ENCODE measurements at regions not wholly inside any gene's neighbourhood (a gene's known extent, or its start where the extent isn't known, plus 50 kb on each side); places are given as distances from the start of the nearest gene placed in this dataset.

- DNase-seq (ENCODE audit: low read depth): no peak
Measured at GRCh38 chr3:86731501-86731901, 259.4 kb downstream of the VGLL3 start.

- no peak for DNase-seq (ENCODE audit: low read depth)
Measured at GRCh38 chr3:86723433-86723832, 267.5 kb downstream of the VGLL3 start.

- no peak for DNase-seq (ENCODE audit: low read depth)
Measured at GRCh38 chr3:86711634-86712033, 279.3 kb downstream of the VGLL3 start.

- DNase-seq (ENCODE audit: low read depth): no peak
Measured at GRCh38 chr3:86708893-86709292, 282.1 kb downstream of the VGLL3 start.

- peak; percentile 1 for DNase-seq (ENCODE audit: low read depth)
Measured at GRCh38 chr3:86702381-86702958, 288.5 kb downstream of the VGLL3 start.

GRCh38 chr3:86695752-86696151 lies 295.2 kb downstream of the VGLL3 start:
- DNase-seq (ENCODE audit: low read depth): no peak

- no peak for DNase-seq (ENCODE audit: low read depth)
Measured at GRCh38 chr3:86673991-86674390, 317.0 kb downstream of the VGLL3 start.

GRCh38 chr3:86661817-86662216 lies 329.1 kb downstream of the VGLL3 start:
- no peak for DNase-seq (ENCODE audit: low read depth)

- no peak for DNase-seq (ENCODE audit: low read depth)
Measured at GRCh38 chr3:86658876-86659275, 332.1 kb downstream of the VGLL3 start.

- no peak for DNase-seq (ENCODE audit: low read depth)
Measured at GRCh38 chr3:86654806-86655460, 336.0 kb downstream of the VGLL3 start.

GRCh38 chr3:86653661-86654205 lies 337.2 kb downstream of the VGLL3 start:
- DNase-seq (ENCODE audit: low read depth): no peak

- DNase-seq (ENCODE audit: low read depth): no peak
Measured at GRCh38 chr3:86648087-86648486, 342.9 kb downstream of the VGLL3 start.

GRCh38 chr3:86645756-86646155 lies 345.2 kb downstream of the VGLL3 start:
- no peak for DNase-seq (ENCODE audit: low read depth)

GRCh38 chr3:86634361-86634760 lies 356.6 kb downstream of the VGLL3 start:
- DNase-seq (ENCODE audit: low read depth): no peak

- no peak for DNase-seq (ENCODE audit: low read depth)
Measured at GRCh38 chr3:86629511-86629910, 361.4 kb downstream of the VGLL3 start.

GRCh38 chr3:86624192-86624591 lies 366.8 kb downstream of the VGLL3 start:
- DNase-seq (ENCODE audit: low read depth): no peak

- no peak for DNase-seq (ENCODE audit: low read depth)
Measured at GRCh38 chr3:86618706-86619105, 372.2 kb downstream of the VGLL3 start.

GRCh38 chr3:86605166-86605565 lies 385.8 kb downstream of the VGLL3 start:
- DNase-seq (ENCODE audit: low read depth): no peak

- no peak for DNase-seq (ENCODE audit: low read depth)
Measured at GRCh38 chr3:86595696-86596095, 395.3 kb downstream of the VGLL3 start.

GRCh38 chr3:86594838-86595237 lies 396.1 kb downstream of the VGLL3 start:
- DNase-seq (ENCODE audit: low read depth): no peak

GRCh38 chr3:86578071-86578470 lies 412.9 kb downstream of the VGLL3 start:
- DNase-seq (ENCODE audit: low read depth): no peak

- DNase-seq (ENCODE audit: low read depth): peak; percentile 49
Measured at GRCh38 chr3:86563400-86563970, 427.5 kb downstream of the VGLL3 start.

GRCh38 chr3:86562090-86562489 lies 428.9 kb downstream of the VGLL3 start:
- no peak for DNase-seq (ENCODE audit: low read depth)

GRCh38 chr3:86561215-86561614 lies 429.7 kb downstream of the VGLL3 start:
- DNase-seq (ENCODE audit: low read depth): no peak
